A549 (cell line): ENCODE measurements at regions not wholly inside any gene's neighbourhood (a gene's known extent, or its start where the extent isn't known, plus 50 kb on each side); places are given as distances from the start of the nearest gene placed in this dataset.

Source experiments
- ATAC-seq, 2 experiments: fragments of 200-7000 bp in 1 of 2; fragments of >200 bp in 1 of 2; cut with Nextera tagmentation in 1 of 2; cut with Tn5 transposase in 1 of 2; 3 replicates each; pipeline versions ENCODE4 v1.8.0 to v1.9.1; 2018 to 2020; ENCODE audit warnings: mild to moderate bottlenecking in 1 of 2, moderate library complexity in 1 of 2
- CTCF ChIA-PET: fragments of 300-600 bp; sonication (Branson Sonifier 250); formaldehyde crosslinking; extraction: SDS; loops from one replicate; lab custom pipeline; 2021; ENCODE audit warnings: antibody characterized with exemption, inconsistent platforms; lab: Yijun Ruan, JAX
- POLR2A ChIA-PET: fragments of 350-600 bp; formaldehyde crosslinking; extraction: SDS; loops from one replicate; lab custom pipeline; 2021; ENCODE audit warnings: antibody characterized with exemption, inconsistent platforms; lab: Yijun Ruan, JAX
- DNase-seq, 2 experiments: peaks; one replicate each; pipeline versions ENCODE4 v3.0.0 to v3.0.0-alpha.2; 2011 to 2016; ENCODE audit warnings: low read depth in 1 of 2, low spot score in 1 of 2
- FAIRE-seq: peaks from 2 replicates; lab custom pipeline; 2011; peaks lifted over from hg19 to GRCh38; lab: Jason Lieb, UNC
- H3K27ac ChIP-seq, 2 experiments: fragments of >200 bp; sonication (Bioruptor Twin); formaldehyde crosslinking; 3 replicates each; pipeline ENCODE4 v1.5.1; 2016 to 2017
- H3K4me1 ChIP-seq: fragments of >200 bp; sonication (Bioruptor Twin); formaldehyde crosslinking; 3 replicates; pipeline ENCODE4 v1.6.1; 2016
- H3K4me2 ChIP-seq: fragments of >200 bp; sonication (Bioruptor Twin); formaldehyde crosslinking; 3 replicates; pipeline ENCODE4 v1.6.1; 2016
- H3K4me3 ChIP-seq: fragments of >200 bp; sonication (Bioruptor Twin); formaldehyde crosslinking; 3 replicates; pipeline ENCODE4 v1.5.1; 2016
- H3K9me3 ChIP-seq: fragments of >200 bp; sonication (Bioruptor Twin); formaldehyde crosslinking; 3 replicates; pipeline ENCODE4 v1.6.1; 2016
- BHLHE40 ChIP-seq: IDR thresholded peaks from 2 replicates; pipeline ENCODE4 v1.6.1; 2012; ENCODE audit warnings: low read depth, low read length, inconsistent platforms
- CBX2 ChIP-seq: fragments of 200-600 bp; sonication (generic); IDR thresholded peaks from 2 replicates; pipeline ENCODE4 v1.6.1; 2016; ENCODE audit warnings: low read depth, mild to moderate bottlenecking, borderline replicate concordance
- CBX8 ChIP-seq: fragments of 200-600 bp; sonication (generic); IDR thresholded peaks from 2 replicates; pipeline ENCODE4 v1.6.1; 2016
- CEBPB ChIP-seq, 2 experiments: fragments of >200 bp in 1 of 2; sonication (Bioruptor Twin) in 1 of 2; formaldehyde crosslinking in 1 of 2; IDR thresholded peaks; 2 replicates each; pipeline ENCODE4 v1.6.1; 2012 to 2016
- CHD2 ChIP-seq: fragments of 150-350 bp; IDR thresholded peaks from 2 replicates; pipeline ENCODE4 v1.6.1; 2014; ENCODE audit warnings: low read length; ENCODE audit not compliant: partially characterized antibody
- CHD4 ChIP-seq: fragments of 200-600 bp; sonication (generic); IDR thresholded peaks from 2 replicates; pipeline ENCODE4 v1.6.1; 2016; ENCODE audit warnings: antibody characterized with exemption, mild to moderate bottlenecking, borderline replicate concordance
- EHF ChIP-seq: fragments of 250-450 bp; sonication (Bioruptor Pico); IDR thresholded peaks from 2 replicates; pipeline ENCODE4 v1.5.0; 2020; ENCODE audit warnings: mild to moderate bottlenecking
- FOSB ChIP-seq: fragments of 250-450 bp; sonication (Bioruptor Pico); IDR thresholded peaks from 2 replicates; pipeline ENCODE4 v1.5.0; 2020; ENCODE audit warnings: mild to moderate bottlenecking, moderate library complexity
- HOXB13 ChIP-seq: fragments of 250-450 bp; sonication (Bioruptor Pico); IDR thresholded peaks from 2 replicates; pipeline ENCODE4 v1.5.0; 2020; ENCODE audit warnings: low read depth, mild to moderate bottlenecking, moderate library complexity
- HOXB5 ChIP-seq: fragments of 250-450 bp; sonication (Bioruptor Pico); IDR thresholded peaks from 2 replicates; pipeline ENCODE4 v1.5.0; 2020; ENCODE audit warnings: mild to moderate bottlenecking, moderate library complexity
- MAZ ChIP-seq: fragments of 150-350 bp; IDR thresholded peaks from 2 replicates; pipeline ENCODE4 v1.6.1; 2014; ENCODE audit warnings: antibody characterized with exemption, low read depth, low read length, borderline replicate concordance
- NFE2L2 ChIP-seq: fragments of 150-350 bp; conservative IDR thresholded peaks from 2 replicates; pipeline ENCODE4 v1.6.1; 2014; ENCODE audit warnings: low read length
- POLR2AphosphoS2 ChIP-seq: conservative IDR thresholded peaks from 2 replicates; pipeline ENCODE4 v1.6.1; 2012; ENCODE audit warnings: low read length, improper control_type of control experiment, inconsistent platforms
- RAD21 ChIP-seq, 2 experiments: fragments of >200 bp in 1 of 2; sonication (Bioruptor Twin) in 1 of 2; formaldehyde crosslinking in 1 of 2; IDR thresholded peaks in 1 of 2; conservative IDR thresholded peaks in 1 of 2; 2 replicates in 1 of 2; 3 replicates in 1 of 2; pipeline ENCODE4 v1.6.1; 2012 to 2018; ENCODE audit warnings: inconsistent platforms in 1 of 2
- SREBF2 ChIP-seq: fragments of 450-650 bp; IDR thresholded peaks from 2 replicates; pipeline ENCODE4 v1.6.1; 2014; ENCODE audit warnings: mild to moderate bottlenecking, moderate library complexity
- TFCP2L1 ChIP-seq: fragments of 250-450 bp; sonication (Bioruptor Pico); IDR thresholded peaks from 2 replicates; pipeline ENCODE4 v1.5.0; 2021; ENCODE audit warnings: mild to moderate bottlenecking
- ZSCAN20 ChIP-seq: fragments of 250-450 bp; sonication (Bioruptor Pico); IDR thresholded peaks from 2 replicates; pipeline ENCODE4 v1.8.0; 2022; ENCODE audit warnings: mild to moderate bottlenecking, moderate library complexity
- WGBS: methylation state at CpG from one replicate; pipeline ENCODE4 v1.1.6; 2017; ENCODE audit errors: missing lambda C conversion rate; 5-methylcytosine and 5-hydroxymethylcytosine counted together
- TF ChIP-seq, protein P1 (sequence below): IDR thresholded peaks from 2 replicates; pipeline ENCODE4 v1.6.1; 2012
- TF ChIP-seq, protein P2 (sequence below): fragments of >200 bp; sonication (Bioruptor Twin); formaldehyde crosslinking; IDR thresholded peaks from 3 replicates; pipeline ENCODE4 v1.6.1; 2016
- TF ChIP-seq, protein P3 (sequence below): fragments of 250-450 bp; sonication (Bioruptor Pico); IDR thresholded peaks from 2 replicates; pipeline ENCODE4 v1.5.0; 2020; ENCODE audit warnings: low read depth, mild to moderate bottlenecking, moderate library complexity
- TF ChIP-seq, protein P4 (sequence below): fragments of >200 bp; sonication (Bioruptor Twin); formaldehyde crosslinking; IDR thresholded peaks from 3 replicates; pipeline ENCODE4 v1.5.1; 2016
- TF ChIP-seq, protein P5 (sequence below): IDR thresholded peaks from 2 replicates; pipeline ENCODE4 v1.6.1; 2012
- TF ChIP-seq, protein P6 (sequence below): fragments of 200-600 bp; sonication (generic); IDR thresholded peaks from 2 replicates; pipeline ENCODE4 v1.6.1; 2016; ENCODE audit warnings: antibody characterized with exemption, mild to moderate bottlenecking, moderate library complexity

DNA sequence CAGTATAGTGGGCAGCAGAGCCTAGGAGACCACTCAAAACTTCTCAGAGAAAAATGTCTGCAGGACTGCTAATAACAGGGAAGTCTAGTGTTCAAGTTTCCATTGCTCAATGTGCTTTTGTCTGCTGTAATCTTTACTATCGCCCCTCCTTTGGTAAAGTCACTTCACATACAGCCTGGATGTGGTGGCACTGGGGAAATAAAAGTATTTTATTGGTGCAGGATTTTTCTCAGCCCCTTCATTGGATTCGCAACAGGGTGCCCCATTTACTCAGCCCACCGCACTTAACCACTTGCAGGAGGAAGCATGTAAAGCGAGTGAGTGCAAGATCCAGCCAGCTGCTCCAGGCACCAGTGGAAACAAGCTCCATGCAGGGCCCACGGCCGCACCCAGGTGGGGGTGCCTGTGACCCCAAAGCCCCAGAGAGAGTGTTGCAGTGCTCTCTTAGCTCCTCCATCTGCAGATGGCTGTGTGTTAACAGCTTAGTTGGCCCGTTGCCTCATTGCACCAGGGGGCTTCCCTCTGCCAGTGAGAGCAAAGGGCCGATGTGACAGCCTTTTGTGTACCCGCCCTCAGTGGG is 163.5 kb upstream of the TMEM72 start:
- no peak for FAIRE-seq
- CTCF ChIA-PET = no interaction called here
- POLR2A ChIA-PET = no interaction called here

DNA sequence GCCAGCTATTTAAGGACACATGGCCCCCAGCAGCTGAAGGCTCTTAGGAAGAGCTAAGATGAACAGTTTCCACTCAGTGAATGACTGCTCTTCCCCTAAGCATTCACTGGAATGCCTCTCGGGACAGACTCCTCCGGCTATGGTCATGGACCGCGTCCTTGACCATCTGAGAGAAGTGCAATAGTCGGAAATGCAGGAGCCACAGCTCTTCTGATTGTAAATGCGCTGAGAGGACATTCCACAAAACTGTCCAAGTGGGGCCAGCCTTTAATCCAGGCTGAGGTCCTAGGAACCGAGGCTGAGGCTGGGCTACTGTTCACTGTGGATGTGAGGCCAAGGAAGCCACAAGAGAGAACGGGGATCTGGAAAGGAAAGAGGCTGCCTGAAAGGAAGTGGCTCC is 162.0 kb upstream of the TMEM72 start:
- FAIRE-seq (no peak), DNase-seq (no peak), ATAC-seq (no peak)
- POLR2A ChIA-PET = no interaction called here
- Histone ChIP-seq H3K4me1 (no peaks in the 10 kb centered on the region), H3K9me3 (no peaks in the 10 kb centered on the region), H3K4me2 (no peak overlapping the region), H3K27ac (no peak overlapping the region), H3K4me3 (no peak overlapping the region)
- CTCF ChIA-PET = no interaction called here
- TF ChIP-seq, protein P1, sequence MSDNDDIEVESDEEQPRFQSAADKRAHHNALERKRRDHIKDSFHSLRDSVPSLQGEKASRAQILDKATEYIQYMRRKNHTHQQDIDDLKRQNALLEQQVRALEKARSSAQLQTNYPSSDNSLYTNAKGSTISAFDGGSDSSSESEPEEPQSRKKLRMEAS = no peak
- no peak for TF ChIP-seq SREBF2
- TF ChIP-seq ZSCAN20 (CRISPR knock-in tag) = no peak
- TF ChIP-seq MAZ = no peak
- no peak for TF ChIP-seq CBX8
- TF ChIP-seq, protein P2, sequence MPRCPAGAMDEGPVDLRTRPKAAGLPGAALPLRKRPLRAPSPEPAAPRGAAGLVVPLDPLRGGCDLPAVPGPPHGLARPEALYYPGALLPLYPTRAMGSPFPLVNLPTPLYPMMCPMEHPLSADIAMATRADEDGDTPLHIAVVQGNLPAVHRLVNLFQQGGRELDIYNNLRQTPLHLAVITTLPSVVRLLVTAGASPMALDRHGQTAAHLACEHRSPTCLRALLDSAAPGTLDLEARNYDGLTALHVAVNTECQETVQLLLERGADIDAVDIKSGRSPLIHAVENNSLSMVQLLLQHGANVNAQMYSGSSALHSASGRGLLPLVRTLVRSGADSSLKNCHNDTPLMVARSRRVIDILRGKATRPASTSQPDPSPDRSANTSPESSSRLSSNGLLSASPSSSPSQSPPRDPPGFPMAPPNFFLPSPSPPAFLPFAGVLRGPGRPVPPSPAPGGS = no peak
- TF ChIP-seq, protein P3, sequence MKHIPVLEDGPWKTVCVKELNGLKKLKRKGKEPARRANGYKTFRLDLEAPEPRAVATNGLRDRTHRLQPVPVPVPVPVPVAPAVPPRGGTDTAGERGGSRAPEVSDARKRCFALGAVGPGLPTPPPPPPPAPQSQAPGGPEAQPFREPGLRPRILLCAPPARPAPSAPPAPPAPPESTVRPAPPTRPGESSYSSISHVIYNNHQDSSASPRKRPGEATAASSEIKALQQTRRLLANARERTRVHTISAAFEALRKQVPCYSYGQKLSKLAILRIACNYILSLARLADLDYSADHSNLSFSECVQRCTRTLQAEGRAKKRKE = no peak
- no peak for TF ChIP-seq CBX2
- no peak for TF ChIP-seq TFCP2L1
- TF ChIP-seq RAD21 (conservative IDR thresholded peaks at IDR 0.05 in 1 of 2, IDR thresholded peaks at IDR 0.05 in 1 of 2) = no peak
- TF ChIP-seq CHD4 = no peak
- no peak for TF ChIP-seq BHLHE40
- TF ChIP-seq HOXB5 (CRISPR knock-in tag) = no peak
- 35% methylated on average over 7 of the region's 8 CpGs for WGBS

More for the DNA sequence above, 163.5 kb upstream of the TMEM72 start:
- no peak for ATAC-seq
- Histone ChIP-seq H3K4me2 (no peak overlapping the region), H3K4me3 (no peak overlapping the region), H3K4me1 (no peaks in the 10 kb centered on the region), H3K9me3 (no peaks in the 10 kb centered on the region), H3K27ac (no peak overlapping the region)
- DNase-seq = no peak
- WGBS = 13% methylated on average over 8 of the region's 9 CpGs
- no peak for TF ChIP-seq POLR2AphosphoS2

DNA sequence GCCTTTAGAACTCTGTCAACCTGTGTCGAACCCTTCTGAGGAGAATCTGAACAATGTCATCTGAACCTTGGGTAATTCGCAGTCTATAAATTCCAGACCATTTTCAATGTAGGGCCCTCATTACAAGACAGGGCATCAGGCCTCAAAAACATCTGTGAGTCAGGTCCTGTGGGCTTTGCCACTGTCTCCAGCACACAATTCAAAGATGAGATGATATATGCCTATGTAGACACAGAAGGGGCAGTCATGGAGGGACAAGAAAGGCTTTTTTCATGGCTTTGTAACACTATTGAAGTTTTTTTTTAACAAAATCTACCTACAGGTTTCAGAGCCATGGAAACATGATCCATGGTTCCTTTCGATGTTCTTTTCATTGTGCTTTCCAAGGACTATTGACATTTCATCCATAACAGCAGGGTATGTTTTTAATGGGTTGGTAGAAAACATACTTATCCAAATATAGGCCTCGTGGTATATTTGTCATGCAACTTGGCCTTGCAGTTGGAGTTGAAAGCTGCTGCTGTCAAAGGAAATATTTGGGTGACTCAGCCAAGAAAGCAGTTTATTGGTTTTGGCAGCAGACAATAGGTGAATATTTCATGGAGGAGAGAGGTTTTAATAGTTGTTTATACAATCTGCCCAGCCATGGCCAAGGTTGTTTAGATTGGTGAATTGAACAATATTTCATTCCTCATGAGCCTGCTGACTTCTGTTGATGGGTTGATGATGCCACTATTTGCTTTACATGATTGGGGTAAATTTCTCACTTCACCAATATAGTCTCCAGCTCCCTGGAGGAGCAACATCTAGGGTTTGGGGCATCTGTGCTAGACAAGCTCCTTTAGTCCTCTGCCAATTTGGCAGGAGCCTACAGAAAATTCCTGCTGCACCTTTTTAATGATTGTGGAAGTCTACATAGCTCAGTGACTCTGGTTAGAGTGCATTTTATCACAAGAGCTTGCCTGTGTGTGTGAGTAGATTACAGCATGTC is 158.4 kb upstream of the TMEM72 start:
- H3K9me3 ChIP-seq = no peaks in the 10 kb centered on the region
- ATAC-seq (no peak; a peak in 1 of 6 replicates), DNase-seq (peak in 1 of 2 experiments; percentile 11), FAIRE-seq (no peak)
- H3K4me1 ChIP-seq = no peaks in the 10 kb centered on the region
- H3K27ac ChIP-seq = no peak overlapping the region
- CTCF ChIA-PET = no interaction called here
- no peak overlapping the region for H3K4me3 ChIP-seq
- POLR2A ChIA-PET = no interaction called here
- no peak overlapping the region for H3K4me2 ChIP-seq
- 3% methylated on average over 4 of the region's 4 CpGs for WGBS
- TF ChIP-seq, protein P4, sequence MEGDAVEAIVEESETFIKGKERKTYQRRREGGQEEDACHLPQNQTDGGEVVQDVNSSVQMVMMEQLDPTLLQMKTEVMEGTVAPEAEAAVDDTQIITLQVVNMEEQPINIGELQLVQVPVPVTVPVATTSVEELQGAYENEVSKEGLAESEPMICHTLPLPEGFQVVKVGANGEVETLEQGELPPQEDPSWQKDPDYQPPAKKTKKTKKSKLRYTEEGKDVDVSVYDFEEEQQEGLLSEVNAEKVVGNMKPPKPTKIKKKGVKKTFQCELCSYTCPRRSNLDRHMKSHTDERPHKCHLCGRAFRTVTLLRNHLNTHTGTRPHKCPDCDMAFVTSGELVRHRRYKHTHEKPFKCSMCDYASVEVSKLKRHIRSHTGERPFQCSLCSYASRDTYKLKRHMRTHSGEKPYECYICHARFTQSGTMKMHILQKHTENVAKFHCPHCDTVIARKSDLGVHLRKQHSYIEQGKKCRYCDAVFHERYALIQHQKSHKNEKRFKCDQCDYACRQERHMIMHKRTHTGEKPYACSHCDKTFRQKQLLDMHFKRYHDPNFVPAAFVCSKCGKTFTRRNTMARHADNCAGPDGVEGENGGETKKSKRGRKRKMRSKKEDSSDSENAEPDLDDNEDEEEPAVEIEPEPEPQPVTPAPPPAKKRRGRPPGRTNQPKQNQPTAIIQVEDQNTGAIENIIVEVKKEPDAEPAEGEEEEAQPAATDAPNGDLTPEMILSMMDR = no peak
- no peak for TF ChIP-seq CHD4
- TF ChIP-seq NFE2L2 = no peak
- no peak for TF ChIP-seq HOXB13 (CRISPR knock-in tag)
- no peak for TF ChIP-seq CBX8
- TF ChIP-seq, protein P5, sequence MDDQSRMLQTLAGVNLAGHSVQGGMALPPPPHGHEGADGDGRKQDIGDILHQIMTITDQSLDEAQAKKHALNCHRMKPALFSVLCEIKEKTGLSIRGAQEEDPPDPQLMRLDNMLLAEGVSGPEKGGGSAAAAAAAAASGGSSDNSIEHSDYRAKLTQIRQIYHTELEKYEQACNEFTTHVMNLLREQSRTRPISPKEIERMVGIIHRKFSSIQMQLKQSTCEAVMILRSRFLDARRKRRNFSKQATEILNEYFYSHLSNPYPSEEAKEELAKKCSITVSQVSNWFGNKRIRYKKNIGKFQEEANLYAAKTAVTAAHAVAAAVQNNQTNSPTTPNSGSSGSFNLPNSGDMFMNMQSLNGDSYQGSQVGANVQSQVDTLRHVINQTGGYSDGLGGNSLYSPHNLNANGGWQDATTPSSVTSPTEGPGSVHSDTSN = no peak
- TF ChIP-seq, protein P6, sequence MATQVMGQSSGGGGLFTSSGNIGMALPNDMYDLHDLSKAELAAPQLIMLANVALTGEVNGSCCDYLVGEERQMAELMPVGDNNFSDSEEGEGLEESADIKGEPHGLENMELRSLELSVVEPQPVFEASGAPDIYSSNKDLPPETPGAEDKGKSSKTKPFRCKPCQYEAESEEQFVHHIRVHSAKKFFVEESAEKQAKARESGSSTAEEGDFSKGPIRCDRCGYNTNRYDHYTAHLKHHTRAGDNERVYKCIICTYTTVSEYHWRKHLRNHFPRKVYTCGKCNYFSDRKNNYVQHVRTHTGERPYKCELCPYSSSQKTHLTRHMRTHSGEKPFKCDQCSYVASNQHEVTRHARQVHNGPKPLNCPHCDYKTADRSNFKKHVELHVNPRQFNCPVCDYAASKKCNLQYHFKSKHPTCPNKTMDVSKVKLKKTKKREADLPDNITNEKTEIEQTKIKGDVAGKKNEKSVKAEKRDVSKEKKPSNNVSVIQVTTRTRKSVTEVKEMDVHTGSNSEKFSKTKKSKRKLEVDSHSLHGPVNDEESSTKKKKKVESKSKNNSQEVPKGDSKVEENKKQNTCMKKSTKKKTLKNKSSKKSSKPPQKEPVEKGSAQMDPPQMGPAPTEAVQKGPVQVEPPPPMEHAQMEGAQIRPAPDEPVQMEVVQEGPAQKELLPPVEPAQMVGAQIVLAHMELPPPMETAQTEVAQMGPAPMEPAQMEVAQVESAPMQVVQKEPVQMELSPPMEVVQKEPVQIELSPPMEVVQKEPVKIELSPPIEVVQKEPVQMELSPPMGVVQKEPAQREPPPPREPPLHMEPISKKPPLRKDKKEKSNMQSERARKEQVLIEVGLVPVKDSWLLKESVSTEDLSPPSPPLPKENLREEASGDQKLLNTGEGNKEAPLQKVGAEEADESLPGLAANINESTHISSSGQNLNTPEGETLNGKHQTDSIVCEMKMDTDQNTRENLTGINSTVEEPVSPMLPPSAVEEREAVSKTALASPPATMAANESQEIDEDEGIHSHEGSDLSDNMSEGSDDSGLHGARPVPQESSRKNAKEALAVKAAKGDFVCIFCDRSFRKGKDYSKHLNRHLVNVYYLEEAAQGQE = no peak
- TF ChIP-seq EHF (CRISPR knock-in tag) = no peak
- TF ChIP-seq FOSB (CRISPR knock-in tag) = no peak
- TF ChIP-seq CEBPB (IDR thresholded peaks at IDR 0.05) = no peak
- no peak for TF ChIP-seq MAZ
- no peak for TF ChIP-seq HOXB5 (CRISPR knock-in tag)
- TF ChIP-seq CHD2 = no peak
